Tibial nerve (tissue), 4 donors: ENCODE measurements at regions not wholly inside any gene's neighbourhood (a gene's known extent, or its start where the extent isn't known, plus 50 kb on each side); places are given as distances from the start of the nearest gene placed in this dataset.

Source experiments
- CTCF ChIP-seq, 5 experiments: fragments of 200-600 bp in 3 of 5; fragments of 450-650 bp in 2 of 5; sonication (generic) in 3 of 5; IDR thresholded peaks; one replicate each; pipeline ENCODE4 v1.5.1; 2016 to 2019; ENCODE audit warnings: antibody characterized with exemption in 5 of 5, mild to moderate bottlenecking in 3 of 5, moderate library complexity in 2 of 5
- EP300 ChIP-seq, 2 donors: sonication (generic); formaldehyde crosslinking; IDR thresholded peaks; one replicate each; pipeline ENCODE4 v1.6.1; 2017; ENCODE audit warnings: antibody characterized with exemption in 2 of 2, mild to moderate bottlenecking in 1 of 2
- POLR2A ChIP-seq, 2 donors: fragments of 450-650 bp; IDR thresholded peaks; one replicate each; pipeline ENCODE4 v1.6.1; 2017; ENCODE audit warnings: antibody characterized with exemption in 2 of 2, mild to moderate bottlenecking in 2 of 2, moderate library complexity in 2 of 2

DNA sequence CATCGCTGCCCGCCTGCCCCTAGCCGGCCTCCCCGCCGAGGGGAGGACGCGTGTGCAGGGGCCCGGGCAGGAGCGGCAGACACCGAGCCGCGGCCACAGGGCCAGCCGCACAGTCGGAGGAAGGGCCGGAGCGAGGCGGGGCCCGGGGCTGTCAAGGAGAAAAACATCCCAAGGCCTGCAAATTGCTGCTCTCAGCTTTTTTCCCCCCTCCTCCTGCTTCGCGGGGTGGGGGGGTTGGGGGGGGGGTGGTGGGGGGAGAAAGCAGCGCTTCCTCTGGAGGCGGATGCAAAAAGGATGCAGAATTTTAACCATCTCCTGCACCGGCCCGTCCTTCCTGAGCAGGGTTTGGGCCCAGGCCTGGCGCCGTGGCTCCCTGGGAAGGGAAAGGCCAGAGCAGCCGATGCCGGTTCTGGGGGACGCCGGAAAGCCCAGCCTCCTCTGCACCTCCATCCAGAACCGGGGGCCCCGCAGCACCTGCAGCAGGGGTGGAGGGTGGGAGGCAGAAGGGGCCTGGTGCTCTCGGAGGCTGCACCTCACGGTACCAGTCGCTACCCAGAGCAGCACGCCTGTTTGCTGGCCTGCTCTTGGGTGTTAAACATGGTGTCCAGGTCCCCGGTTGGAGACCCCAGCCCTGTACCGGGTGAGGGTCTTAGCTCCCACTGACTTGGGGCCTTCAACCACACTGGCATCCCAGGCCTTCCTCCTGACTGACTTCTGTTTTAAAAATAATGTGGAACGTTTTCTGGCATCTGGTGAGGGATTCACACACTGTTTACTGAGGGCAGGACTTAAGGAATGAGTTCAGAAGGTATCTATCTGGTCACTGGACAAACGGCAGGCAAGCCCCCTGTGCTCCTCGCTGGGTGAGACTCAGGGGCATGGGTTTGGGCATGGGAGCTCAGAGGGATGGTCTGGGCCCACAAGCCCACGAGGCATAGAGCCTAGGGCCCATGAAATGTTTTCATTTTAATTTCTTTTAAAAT is 77.4 kb upstream of the WNT7B start:
- TF ChIP-seq POLR2A (IDR thresholded peaks at IDR 0.05) (peak in 1 of 2 donors; percentile 51), EP300 (IDR thresholded peaks at IDR 0.05) (peak in 1 of 2 donors; percentile 70), CTCF (IDR thresholded peaks at IDR 0.05) (no peak)
